ENCODE measurements at regions not wholly inside any gene's neighbourhood (a gene's known extent, or its start where the extent isn't known, plus 50 kb on each side); places are given as distances from the start of the nearest gene placed in this dataset.

GRCh38 chr2:180564051-180564450 is 416.4 kb upstream of the UBE2E3 start:
- TF ChIP-seq CTCF (IDR thresholded peaks at IDR 0.05) (no peak), POLR2A (IDR thresholded peaks at IDR 0.05) (no peak)
